H1 (cell line): ENCODE measurements at regions not wholly inside any gene's neighbourhood (a gene's known extent, or its start where the extent isn't known, plus 50 kb on each side); places are given as distances from the start of the nearest gene placed in this dataset.

Experiments
- ASH2L ChIP-seq: fragments of 200-600, 300-600 bp; sonication (generic); IDR thresholded peaks from one replicate; pipeline ENCODE4 v1.7.1; 2017; ENCODE audit warnings: low read length
- CTCF ChIP-seq, 3 experiments: IDR thresholded peaks; 1 replicate in 2 of 3; 2 replicates in 1 of 3; pipeline versions ENCODE4 v1.5.1 to v1.6.1; 2011; ENCODE audit warnings: low read length in 3 of 3, mild to moderate bottlenecking in 3 of 3, inconsistent platforms in 2 of 3, low read depth in 1 of 3, moderate library complexity in 1 of 3; ENCODE audit not compliant: insufficient read depth in 1 of 3; ENCODE audit errors: control extremely low read depth in 1 of 3
- EGR1 ChIP-seq: IDR thresholded peaks from 2 replicates; pipeline ENCODE4 v1.6.1; 2011; ENCODE audit warnings: low read depth, low read length, borderline replicate concordance
- EP300 ChIP-seq, 2 experiments: IDR thresholded peaks; 1 replicate in 1 of 2; 2 replicates in 1 of 2; pipeline ENCODE4 v1.6.1; 2011 to 2012; ENCODE audit warnings: low read depth in 2 of 2, low read length in 2 of 2, mild to moderate bottlenecking in 2 of 2, borderline replicate concordance in 1 of 2, inconsistent platforms in 1 of 2, moderate library complexity in 1 of 2
- JUN ChIP-seq: IDR thresholded peaks from 2 replicates; pipeline ENCODE4 v1.6.1; 2011; ENCODE audit warnings: low read depth, mild to moderate bottlenecking, improper control_type of control experiment, low read length
- NRF1 ChIP-seq: IDR thresholded peaks from 2 replicates; pipeline ENCODE4 v1.6.1; 2011; ENCODE audit warnings: mild to moderate bottlenecking, low read depth, low read length, improper control_type of control experiment
- POLR2A ChIP-seq, 2 experiments: IDR thresholded peaks; 1 replicate in 1 of 2; 2 replicates in 1 of 2; pipeline ENCODE4 v1.6.1; 2011; ENCODE audit warnings: low read depth in 2 of 2, low read length in 2 of 2, mild to moderate bottlenecking in 2 of 2; ENCODE audit errors: control extremely low read depth in 1 of 2

GRCh38 chr7:110170841-110171240 lies 920.1 kb upstream of the LRRN3 start:
- TF ChIP-seq ASH2L (no peak), JUN (no peak), POLR2A (IDR thresholded peaks at IDR 0.05; ENCODE audit: control extremely low read depth in 1 of 2, low read depth in 2 of 2, low read length in 2 of 2) (no peak), CTCF (IDR thresholded peaks at IDR 0.05; ENCODE audit: control extremely low read depth in 1 of 3, insufficient read depth in 1 of 3, low read depth in 1 of 3, low read length in 3 of 3) (no peak), EGR1 (no peak), NRF1 (no peak), EP300 (IDR thresholded peaks at IDR 0.05; ENCODE audit: borderline replicate concordance in 1 of 2, low read depth in 2 of 2, low read length in 2 of 2) (no peak)
